Activated CD8-positive, alpha-beta T cell treated with anti-CD3 and anti-CD28 coated beads for 36 hours (primary cell): ENCODE measurements at regions not wholly inside any gene's neighbourhood (a gene's known extent, or its start where the extent isn't known, plus 50 kb on each side); places are given as distances from the start of the nearest gene placed in this dataset.

Experiments
- ATAC-seq: fragments of 200-7000 bp; cut with Tn5 transposase; one replicate; pipeline ENCODE4 v1.10.0; 2021; ENCODE audit warnings: mild to moderate bottlenecking, moderate library complexity
- CTCF ChIA-PET: fragments of 350-600 bp; sonication (Branson Sonifier 250); formaldehyde crosslinking; loops from one replicate; lab custom pipeline; 2021; ENCODE audit warnings: antibody characterized with exemption; lab: Charles Lee
- POLR2A ChIA-PET: fragments of 350-600 bp; sonication (Branson Sonifier 250); formaldehyde crosslinking; loops from one replicate; lab custom pipeline; 2021; ENCODE audit warnings: antibody characterized with exemption; lab: Charles Lee
- DNase-seq: peaks from one replicate; pipeline ENCODE4 v3.0.0-alpha.2; 2020
- H3K27ac Mint-ChIP-seq: one replicate; pipeline ENCODE4 v1.8.0; 2021; ENCODE audit warnings: mild to moderate bottlenecking, mixed read lengths
- H3K27me3 Mint-ChIP-seq: one replicate; pipeline ENCODE4 v1.8.0; 2021; ENCODE audit warnings: mixed read lengths
- H3K36me3 Mint-ChIP-seq: one replicate; pipeline ENCODE4 v1.8.0; 2021; ENCODE audit warnings: low read depth, mixed read lengths
- H3K4me1 Mint-ChIP-seq: one replicate; pipeline ENCODE4 v1.8.0; 2021; ENCODE audit warnings: low read depth, mixed read lengths
- H3K4me3 Mint-ChIP-seq: one replicate; pipeline ENCODE4 v1.8.0; 2021; ENCODE audit warnings: mild to moderate bottlenecking, moderate library complexity, mixed read lengths
- H3K9me3 Mint-ChIP-seq: one replicate; pipeline ENCODE4 v1.8.0; 2021; ENCODE audit warnings: mixed read lengths
- intact Hi-C: fragments of 100-400 bp; cut with micrococcal nuclease; formaldehyde crosslinking; loops from one replicate; pipeline ENCODE4 v1.10.0; 2022
- TF ChIP-seq, protein P1 (sequence below): fragments of 200-600 bp; IDR thresholded peaks from one replicate; pipeline ENCODE4 v1.8.0; 2022; ENCODE audit warnings: antibody characterized with exemption, mild to moderate bottlenecking

DNA sequence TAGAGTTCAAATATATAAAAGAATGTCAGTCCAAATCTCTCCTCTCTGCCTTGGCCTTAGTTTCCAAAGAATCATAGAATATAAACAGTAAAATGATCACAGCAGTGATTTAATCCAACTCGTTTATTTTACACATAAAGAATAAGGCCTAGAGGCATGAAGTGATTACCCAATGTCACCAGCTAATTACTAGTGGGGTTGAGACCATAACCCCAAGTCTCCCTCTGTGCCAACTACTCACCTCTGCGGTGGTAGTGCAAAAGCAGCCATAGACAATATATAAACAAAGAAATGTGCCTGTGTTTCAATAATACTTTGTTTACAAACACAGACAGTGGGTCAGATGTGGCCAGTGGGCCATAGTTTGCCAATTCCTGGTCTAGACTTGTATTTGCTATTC, 96.6 kb upstream of the FAT3 start:
- Mint-ChIP-seq H3K4me1 (no peaks in the 10 kb centered on the region), H3K27me3 (no peaks in the 10 kb centered on the region), H3K9me3 (peaks cover 4% of the 10 kb centered on the region), H3K36me3 (no peaks in the 10 kb centered on the region), H3K27ac (no peak overlapping the region), H3K4me3 (no peak overlapping the region)
- TF ChIP-seq, protein P1, sequence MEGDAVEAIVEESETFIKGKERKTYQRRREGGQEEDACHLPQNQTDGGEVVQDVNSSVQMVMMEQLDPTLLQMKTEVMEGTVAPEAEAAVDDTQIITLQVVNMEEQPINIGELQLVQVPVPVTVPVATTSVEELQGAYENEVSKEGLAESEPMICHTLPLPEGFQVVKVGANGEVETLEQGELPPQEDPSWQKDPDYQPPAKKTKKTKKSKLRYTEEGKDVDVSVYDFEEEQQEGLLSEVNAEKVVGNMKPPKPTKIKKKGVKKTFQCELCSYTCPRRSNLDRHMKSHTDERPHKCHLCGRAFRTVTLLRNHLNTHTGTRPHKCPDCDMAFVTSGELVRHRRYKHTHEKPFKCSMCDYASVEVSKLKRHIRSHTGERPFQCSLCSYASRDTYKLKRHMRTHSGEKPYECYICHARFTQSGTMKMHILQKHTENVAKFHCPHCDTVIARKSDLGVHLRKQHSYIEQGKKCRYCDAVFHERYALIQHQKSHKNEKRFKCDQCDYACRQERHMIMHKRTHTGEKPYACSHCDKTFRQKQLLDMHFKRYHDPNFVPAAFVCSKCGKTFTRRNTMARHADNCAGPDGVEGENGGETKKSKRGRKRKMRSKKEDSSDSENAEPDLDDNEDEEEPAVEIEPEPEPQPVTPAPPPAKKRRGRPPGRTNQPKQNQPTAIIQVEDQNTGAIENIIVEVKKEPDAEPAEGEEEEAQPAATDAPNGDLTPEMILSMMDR, result no peak
- ATAC-seq (no peak), DNase-seq (no peak)
- intact Hi-C loops, result no loop called here
- POLR2A ChIA-PET, result no interaction called here
- CTCF ChIA-PET, result no interaction called here

DNA sequence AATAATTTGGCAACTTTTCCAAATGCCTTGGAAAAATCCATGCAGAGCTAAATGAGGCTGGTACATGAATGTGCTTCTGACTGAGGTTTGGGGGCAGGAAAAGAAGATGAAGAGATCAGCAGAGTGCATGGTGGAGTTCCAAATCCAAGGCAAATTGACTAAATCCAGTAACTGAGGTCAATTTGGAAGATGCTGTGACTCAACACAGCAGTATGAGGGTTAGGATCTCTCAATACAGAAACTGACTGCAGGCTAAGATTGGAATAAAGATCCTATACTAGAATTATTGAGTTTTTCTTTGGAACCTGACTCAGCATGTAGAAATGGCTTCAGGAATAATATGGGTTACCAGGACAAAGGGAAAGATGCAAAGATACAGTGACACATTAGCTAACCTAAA, 99.3 kb upstream of the FAT3 start:
- Mint-ChIP-seq H3K4me3 (no peak overlapping the region), H3K4me1 (no peaks in the 10 kb centered on the region), H3K27me3 (no peaks in the 10 kb centered on the region), H3K36me3 (no peaks in the 10 kb centered on the region), H3K9me3 (peaks cover 2% of the 10 kb centered on the region), H3K27ac (no peak overlapping the region)
- intact Hi-C loops, result no loop called here
- ATAC-seq (no peak), DNase-seq (no peak)
- ChIA-PET POLR2A (no interaction called here), CTCF (no interaction called here)
- TF ChIP-seq, protein P1, result no peak

DNA sequence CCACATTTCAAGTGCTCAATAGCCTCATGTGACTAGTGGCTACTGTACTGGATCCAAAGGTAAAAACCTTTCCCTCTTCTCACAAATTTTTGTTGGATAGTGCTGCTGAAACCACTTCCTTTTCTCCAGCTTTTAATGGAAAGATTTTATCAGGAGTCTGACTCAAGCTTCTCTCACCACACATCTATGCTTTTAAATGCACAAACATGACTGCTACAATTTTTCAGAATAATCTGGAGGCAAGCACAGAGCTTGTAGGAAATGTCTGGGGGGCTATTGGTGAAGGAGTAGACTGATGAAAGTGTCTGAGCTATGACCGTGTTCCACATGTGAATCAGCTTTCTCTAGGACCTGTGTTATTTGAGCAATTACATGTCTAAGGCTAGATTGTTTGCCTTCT, 101.1 kb upstream of the FAT3 start:
- no peak for ATAC-seq
- TF ChIP-seq, protein P1, result no peak
- no peak overlapping the region for H3K27ac Mint-ChIP-seq
- intact Hi-C loops, result no loop called here
- ChIA-PET CTCF (no interaction called here), POLR2A (no interaction called here)
- H3K4me1 Mint-ChIP-seq, result no peaks in the 10 kb centered on the region
- H3K4me3 Mint-ChIP-seq, result no peak overlapping the region
- peaks cover 3% of the 10 kb centered on the region for H3K9me3 Mint-ChIP-seq
- no peak for DNase-seq
- H3K36me3 Mint-ChIP-seq, result no peaks in the 10 kb centered on the region
- H3K27me3 Mint-ChIP-seq, result no peaks in the 10 kb centered on the region

DNA sequence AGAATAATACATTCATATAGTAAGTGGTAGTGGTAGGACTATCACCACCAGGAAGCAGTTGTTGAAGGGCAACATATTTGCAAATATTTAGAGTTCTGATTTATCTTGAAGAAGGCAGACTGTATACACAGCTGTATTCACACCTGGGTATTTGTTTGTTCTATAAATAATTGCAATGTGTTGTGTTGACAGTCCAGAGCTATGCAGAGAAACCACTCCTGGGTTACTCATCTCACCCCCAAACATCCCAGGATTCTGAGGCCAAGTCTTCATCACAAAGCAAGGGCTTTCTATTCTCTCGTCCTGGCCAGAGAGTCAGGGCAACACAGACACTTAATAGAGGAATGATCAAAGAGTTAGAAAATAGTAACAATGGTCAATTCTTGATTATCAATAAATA, 102.1 kb upstream of the FAT3 start:
- ChIA-PET CTCF (no interaction called here), POLR2A (no interaction called here)
- intact Hi-C loops, result no loop called here
- ATAC-seq (no peak), DNase-seq (no peak)
- TF ChIP-seq, protein P1, result no peak
- Mint-ChIP-seq H3K4me3 (no peak overlapping the region), H3K27me3 (no peaks in the 10 kb centered on the region), H3K36me3 (no peaks in the 10 kb centered on the region), H3K9me3 (peaks cover 3% of the 10 kb centered on the region), H3K27ac (no peak overlapping the region), H3K4me1 (no peaks in the 10 kb centered on the region)

DNA sequence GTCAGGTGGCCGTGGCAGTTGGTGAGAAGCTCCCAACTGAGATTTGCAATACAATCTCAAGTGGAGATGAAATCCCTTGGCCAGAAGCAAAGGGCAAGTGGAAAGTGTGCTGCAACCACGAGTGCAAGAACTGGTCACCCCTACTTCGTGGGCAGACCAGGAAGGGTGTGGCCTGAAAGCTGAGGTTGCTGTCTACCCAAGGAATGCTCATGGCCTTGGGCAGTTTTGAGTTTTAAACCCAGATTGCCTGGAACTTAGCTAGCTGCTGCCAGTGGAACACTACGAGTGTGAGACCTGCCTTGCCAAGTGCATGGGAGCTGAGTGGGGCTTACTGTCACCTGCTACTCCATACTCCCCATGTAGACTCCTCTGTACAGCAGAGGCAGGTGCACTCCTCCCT, 113.3 kb upstream of the FAT3 start:
- Mint-ChIP-seq H3K4me1 (no peaks in the 10 kb centered on the region), H3K9me3 (peaks cover 8% of the 10 kb centered on the region), H3K36me3 (no peaks in the 10 kb centered on the region), H3K4me3 (no peak overlapping the region), H3K27ac (no peak overlapping the region), H3K27me3 (no peaks in the 10 kb centered on the region)
- ATAC-seq, result no peak
- ChIA-PET POLR2A (no interaction called here), CTCF (no interaction called here)
- no peak for DNase-seq
- TF ChIP-seq, protein P1, result no peak
- intact Hi-C loops, result no loop called here
